IPS-18c (cell line): ENCODE measurements at regions not wholly inside any gene's neighbourhood (a gene's known extent, or its start where the extent isn't known, plus 50 kb on each side); places are given as distances from the start of the nearest gene placed in this dataset.

Experiments used
- H3K4me3 ChIP-seq: 2 replicates; pipeline ENCODE4 v1.7.0; 2013; ENCODE audit warnings: low read depth, mild to moderate bottlenecking, low read length, moderate library complexity; ENCODE audit not compliant: insufficient read depth
- H3K9me3 ChIP-seq: one replicate; pipeline ENCODE4 v1.6.1; 2013; ENCODE audit warnings: mild to moderate bottlenecking, low read length, moderate library complexity; ENCODE audit not compliant: control insufficient read depth, insufficient read depth

GRCh38 chr2:217077831-217078407 is 218.1 kb upstream of the TNP1 start:
- no peaks in the 10 kb centered on the region for H3K9me3 ChIP-seq
- H3K4me3 ChIP-seq: no peak overlapping the region

- H3K9me3 ChIP-seq: no peaks in the 10 kb centered on the region
- no peak overlapping the region for H3K4me3 ChIP-seq
Observed at GRCh38 chr2:217076657-217077232, 216.9 kb upstream of the TNP1 start.

GRCh38 chr2:217076058-217076435 is 216.2 kb upstream of the TNP1 start:
- Histone ChIP-seq H3K4me3 (no peak overlapping the region), H3K9me3 (no peaks in the 10 kb centered on the region)

- Histone ChIP-seq H3K4me3 (no peak overlapping the region), H3K9me3 (no peaks in the 10 kb centered on the region)
Observed at GRCh38 chr2:217075268-217076057, 215.6 kb upstream of the TNP1 start.

GRCh38 chr2:217074576-217075255 is 214.9 kb upstream of the TNP1 start:
- Histone ChIP-seq H3K4me3 (no peak overlapping the region), H3K9me3 (no peaks in the 10 kb centered on the region)

- H3K9me3 ChIP-seq: peaks cover 4% of the 10 kb centered on the region
Observed at GRCh38 chr2:217071416-217071815, 211.6 kb upstream of the TNP1 start.

GRCh38 chr2:217070611-217071010 is 210.7 kb upstream of the TNP1 start:
- Histone ChIP-seq H3K9me3 (peaks cover 4% of the 10 kb centered on the region), H3K4me3 (no peak overlapping the region)

More at GRCh38 chr2:217071416-217071815, 211.6 kb upstream of the TNP1 start:
- no peak overlapping the region for H3K4me3 ChIP-seq

- Histone ChIP-seq H3K4me3 (no peak overlapping the region), H3K9me3 (peaks cover 4% of the 10 kb centered on the region)
Observed at GRCh38 chr2:217070043-217070430, 210.2 kb upstream of the TNP1 start.

GRCh38 chr2:217069263-217070042 is 209.6 kb upstream of the TNP1 start:
- H3K4me3 ChIP-seq: no peak overlapping the region
- H3K9me3 ChIP-seq: peaks cover 4% of the 10 kb centered on the region

GRCh38 chr2:217068677-217069250 is 208.9 kb upstream of the TNP1 start:
- Histone ChIP-seq H3K4me3 (no peak overlapping the region), H3K9me3 (peaks cover 4% of the 10 kb centered on the region)

- Histone ChIP-seq H3K9me3 (peaks cover 4% of the 10 kb centered on the region), H3K4me3 (no peak overlapping the region)
Observed at GRCh38 chr2:217067787-217068186, 207.9 kb upstream of the TNP1 start.

GRCh38 chr2:217066510-217067270 is 206.8 kb upstream of the TNP1 start:
- Histone ChIP-seq H3K4me3 (no peak overlapping the region), H3K9me3 (peaks cover 4% of the 10 kb centered on the region)

GRCh38 chr2:217065695-217066405 is 206.0 kb upstream of the TNP1 start:
- peaks cover 4% of the 10 kb centered on the region for H3K9me3 ChIP-seq
- H3K4me3 ChIP-seq: no peak overlapping the region

GRCh38 chr2:217065012-217065290 is 205.1 kb upstream of the TNP1 start:
- H3K4me3 ChIP-seq: no peak overlapping the region
- H3K9me3 ChIP-seq: peaks cover 4% of the 10 kb centered on the region

- H3K4me3 ChIP-seq: no peak overlapping the region
- H3K9me3 ChIP-seq: peaks cover 4% of the 10 kb centered on the region
Observed at GRCh38 chr2:217064234-217065011, 204.6 kb upstream of the TNP1 start.
